IMR-90 (cell line): ENCODE measurements at regions not wholly inside any gene's neighbourhood (a gene's known extent, or its start where the extent isn't known, plus 50 kb on each side); places are given as distances from the start of the nearest gene placed in this dataset.

Experiments used
- ATAC-seq: fragments of 200-7000 bp; cut with Tn5 transposase; 2 replicates; pipeline ENCODE4 v1.9.1; 2020; ENCODE audit warnings: low read depth, mild to moderate bottlenecking, moderate library complexity
- BruUV-seq: library from RNA; stranded (reverse); fragments of 400-500 nt; replicated peaks from 2 replicates; lab custom pipeline; 2021; lab: Mats Ljungman, UMichigan
- CTCF ChIA-PET: fragments of 300-600 bp; formaldehyde crosslinking; extraction: SDS; loops from one replicate; lab custom pipeline; 2021; ENCODE audit warnings: antibody characterized with exemption; lab: Yijun Ruan, JAX
- POLR2A ChIA-PET: fragments of 300-600 bp; sonication (Branson Sonifier 250); formaldehyde crosslinking; loops from one replicate; lab custom pipeline; 2022; ENCODE audit warnings: antibody characterized with exemption; ENCODE audit not compliant: unreplicated experiment; lab: Charles Lee
- DNase-seq: peaks from one replicate; pipeline ENCODE4 v3.0.0; 2013
- H2AFZ ChIP-seq: replicated peaks from 2 replicates; pipeline ENCODE3; 2013; ENCODE audit warnings: low read length, mild to moderate bottlenecking; ENCODE audit not compliant: poor library complexity
- H2AK5ac ChIP-seq: 2 replicates; pipeline ENCODE4 v1.6.1; 2013; ENCODE audit warnings: low read depth, low read length, inconsistent platforms
- H2AK9ac ChIP-seq: replicated peaks from 2 replicates; pipeline ENCODE3; 2013; ENCODE audit warnings: mild to moderate bottlenecking, low read depth, low read length, moderate library complexity; ENCODE audit not compliant: poor library complexity
- H2BK120ac ChIP-seq: 2 replicates; pipeline ENCODE4 v1.6.1; 2013; ENCODE audit warnings: low read depth, low read length, inconsistent platforms
- H2BK15ac ChIP-seq: 3 replicates; pipeline ENCODE4 v1.6.1; 2013; ENCODE audit warnings: low read depth, low read length, inconsistent platforms
- H2BK20ac ChIP-seq: 2 replicates; pipeline ENCODE4 v1.6.1; 2013; ENCODE audit warnings: low read depth, mild to moderate bottlenecking, inconsistent platforms, low read length, moderate library complexity
- H2BK5ac ChIP-seq: 2 replicates; pipeline ENCODE4 v1.6.1; 2013; ENCODE audit warnings: mild to moderate bottlenecking, low read depth, low read length, inconsistent platforms; ENCODE audit not compliant: poor library complexity, severe bottlenecking
- H3K14ac ChIP-seq: replicated peaks from 2 replicates; pipeline ENCODE4 v1.6.1; 2013; ENCODE audit warnings: low read depth, low read length, inconsistent platforms
- H3K18ac ChIP-seq: 2 replicates; pipeline ENCODE4 v1.6.1; 2013; ENCODE audit warnings: low read depth, low read length, control low read depth
- H3K23ac ChIP-seq: 2 replicates; pipeline ENCODE4 v1.6.1; 2013; ENCODE audit warnings: low read depth, low read length, inconsistent platforms
- H3K27ac ChIP-seq: 2 replicates; pipeline ENCODE4 v1.5.1; 2013; ENCODE audit warnings: mild to moderate bottlenecking, control low read depth, low read length; ENCODE audit not compliant: insufficient read depth
- H3K27me3 ChIP-seq: 2 replicates; pipeline ENCODE4 v1.6.1; 2013; ENCODE audit warnings: low read length; ENCODE audit not compliant: control insufficient read depth, insufficient read depth
- H3K36me3 ChIP-seq: 2 replicates; pipeline ENCODE4 v1.6.1; 2013; ENCODE audit warnings: low read length, mixed read lengths; ENCODE audit not compliant: control insufficient read depth, insufficient read depth
- H3K4ac ChIP-seq: 2 replicates; pipeline ENCODE4 v1.6.1; 2013; ENCODE audit warnings: low read depth, low read length, inconsistent platforms
- H3K4me1 ChIP-seq: 2 replicates; pipeline ENCODE4 v1.6.1; 2013; ENCODE audit warnings: low read length, mixed read lengths; ENCODE audit not compliant: control insufficient read depth, insufficient read depth
- H3K4me2 ChIP-seq: 2 replicates; pipeline ENCODE4 v1.6.1; 2013; ENCODE audit warnings: low read depth, mild to moderate bottlenecking, control low read depth, low read length, moderate library complexity
- H3K4me3 ChIP-seq: 2 replicates; pipeline ENCODE4 v1.5.1; 2013; ENCODE audit warnings: low read depth, mild to moderate bottlenecking, control low read depth, low read length, moderate library complexity; ENCODE audit not compliant: insufficient read depth
- H3K56ac ChIP-seq: 2 replicates; pipeline ENCODE4 v1.6.1; 2013; ENCODE audit warnings: low read length, inconsistent platforms; ENCODE audit not compliant: insufficient read depth; ENCODE audit errors: extremely low read depth
- H3K79me1 ChIP-seq, 2 experiments: 2 replicates each; pipeline ENCODE4 v1.6.1; 2013; ENCODE audit warnings: low read length in 2 of 2, inconsistent platforms in 1 of 2, low read depth in 1 of 2
- H3K9ac ChIP-seq: 2 replicates; pipeline ENCODE4 v1.6.1; 2013; ENCODE audit warnings: low read depth, low read length, control low read depth
- H3K9me1 ChIP-seq: 2 replicates; pipeline ENCODE4 v1.6.1; 2013; ENCODE audit warnings: low read length, inconsistent platforms; ENCODE audit not compliant: insufficient read depth
- H3K9me3 ChIP-seq: 2 replicates; pipeline ENCODE4 v1.6.1; 2013; ENCODE audit warnings: low read length; ENCODE audit not compliant: control insufficient read depth, insufficient read depth
- H4K20me1 ChIP-seq: 2 replicates; pipeline ENCODE4 v1.6.1; 2013; ENCODE audit warnings: low read length, inconsistent platforms; ENCODE audit not compliant: insufficient read depth
- H4K5ac ChIP-seq: 2 replicates; pipeline ENCODE4 v1.6.1; 2013; ENCODE audit warnings: mild to moderate bottlenecking, low read depth, low read length, control low read depth
- H4K8ac ChIP-seq, 2 experiments: 2 replicates each; pipeline ENCODE4 v1.6.1; 2013; ENCODE audit warnings: low read depth in 2 of 2, low read length in 2 of 2, control low read depth in 1 of 2, inconsistent platforms in 1 of 2
- H4K91ac ChIP-seq: 2 replicates; pipeline ENCODE4 v1.6.1; 2013; ENCODE audit warnings: low read depth, low read length, inconsistent platforms; ENCODE audit not compliant: insufficient read depth
- BHLHE40 ChIP-seq: fragments of 150-350 bp; IDR thresholded peaks from 2 replicates; pipeline ENCODE4 v1.6.1; 2016; ENCODE audit warnings: mild to moderate bottlenecking, low read depth, low read length
- CHD1 ChIP-seq: IDR thresholded peaks from 2 replicates; pipeline ENCODE4 v1.6.1; 2012; ENCODE audit warnings: low read depth, low read length, improper control_type of control experiment
- CTCF ChIP-seq: conservative IDR thresholded peaks from 2 replicates; pipeline ENCODE4 v1.5.1; 2012; ENCODE audit warnings: mild to moderate bottlenecking, low read depth, low read length, improper control_type of control experiment
- ELK1 ChIP-seq: fragments of 150-350 bp; IDR thresholded peaks from 2 replicates; pipeline ENCODE4 v1.6.1; 2016; ENCODE audit warnings: low read depth, mild to moderate bottlenecking, low read length, moderate library complexity, borderline replicate concordance
- FOS ChIP-seq: fragments of 150-350 bp; IDR thresholded peaks from 2 replicates; pipeline ENCODE4 v1.6.1; 2016; ENCODE audit warnings: low read depth, low read length
- MAFK ChIP-seq: IDR thresholded peaks from 2 replicates; pipeline ENCODE4 v1.6.1; 2012; ENCODE audit warnings: low read depth, low read length, improper control_type of control experiment
- MAZ ChIP-seq: IDR thresholded peaks from 2 replicates; pipeline ENCODE4 v1.6.1; 2012; ENCODE audit warnings: low read depth, mild to moderate bottlenecking, low read length, improper control_type of control experiment, moderate library complexity, borderline replicate concordance
- MXI1 ChIP-seq: IDR thresholded peaks from 2 replicates; pipeline ENCODE4 v1.6.1; 2012; ENCODE audit warnings: low read depth, mild to moderate bottlenecking, low read length, moderate library complexity, borderline replicate concordance
- NFE2L2 ChIP-seq: fragments of 150-350 bp; IDR thresholded peaks from 2 replicates; pipeline ENCODE4 v1.6.1; 2016; ENCODE audit warnings: low read depth, mild to moderate bottlenecking, low read length
- POLR2A ChIP-seq: IDR thresholded peaks from 2 replicates; pipeline ENCODE4 v1.6.1; 2012; ENCODE audit warnings: mild to moderate bottlenecking, low read depth, low read length
- RCOR1 ChIP-seq: IDR thresholded peaks from 2 replicates; pipeline ENCODE4 v1.6.1; 2012; ENCODE audit warnings: mild to moderate bottlenecking, low read length, improper control_type of control experiment; ENCODE audit not compliant: insufficient replicate concordance
- RFX5 ChIP-seq: IDR thresholded peaks from 2 replicates; pipeline ENCODE4 v1.8.0; 2012; ENCODE audit warnings: low read depth, mild to moderate bottlenecking, low read length, moderate library complexity
- SMC3 ChIP-seq: fragments of 150-350 bp; IDR thresholded peaks from 2 replicates; pipeline ENCODE4 v1.6.1; 2016; ENCODE audit warnings: low read depth, mild to moderate bottlenecking, antibody characterized with exemption, low read length, moderate library complexity
- USF2 ChIP-seq: fragments of 150-350 bp; IDR thresholded peaks from 2 replicates; pipeline ENCODE4 v1.6.1; 2017; ENCODE audit warnings: mild to moderate bottlenecking, antibody characterized with exemption, low read length, low read depth
- WGBS, 2 experiments: methylation state at CpG; one replicate each; pipeline versions ENCODE4 v1.1.5 to v1.1.7; 2013; ENCODE audit warnings: missing lambda C conversion rate in 2 of 2; ENCODE audit not compliant: insufficient read length in 1 of 2; ENCODE audit errors: extremely low coverage in 2 of 2; 5-methylcytosine and 5-hydroxymethylcytosine counted together
- dilution Hi-C: fragments of 300-500 bp; cut with HindIII; formaldehyde crosslinking; loops from one replicate; pipeline ENCODE4 v1.14.3; 2018; ENCODE audit warnings: low sequenced_read_pairs; ENCODE audit not compliant: unreplicated experiment
- in situ Hi-C: fragments of 300-500 bp; cut with MboI; formaldehyde crosslinking; loops from 3 replicates; pipeline ENCODE4 v1.14.3; 2019; ENCODE audit warnings: low sequenced_read_pairs, inconsistent platforms, mixed read lengths
- intact Hi-C: fragments of 100-400 bp; cut with micrococcal nuclease; formaldehyde crosslinking; loops from 2 replicates; pipeline ENCODE4 v1.10.0; 2022

- Histone ChIP-seq H2BK15ac (no peak overlapping the region), H3K4me2 (no peak overlapping the region), H3K23ac (no peak overlapping the region), H3K56ac (no peak overlapping the region), H2BK20ac (no peak overlapping the region), H3K27me3 (peaks cover 6% of the 10 kb centered on the region), H3K4me3 (no peak overlapping the region), H3K36me3 (no peaks in the 10 kb centered on the region), H4K20me1 (no peaks in the 10 kb centered on the region), H3K4me1 (no peaks in the 10 kb centered on the region), H3K4ac (no peak overlapping the region), H4K5ac (no peak overlapping the region), H2BK120ac (no peak overlapping the region), H3K18ac (no peak overlapping the region), H3K9ac (no peak overlapping the region), H3K9me3 (no peaks in the 10 kb centered on the region), H4K8ac (no peak overlapping the region), H3K79me1 (no peaks in the 10 kb centered on the region), H3K9me1 (no peaks in the 10 kb centered on the region), H2BK5ac (no peak overlapping the region), H3K27ac (no peak overlapping the region), H2AK5ac (no peak overlapping the region), H4K91ac (no peak overlapping the region), H3K14ac (no peak overlapping the region), H2AK9ac (no peak overlapping the region), H2AFZ (no peak overlapping the region)
- BruUV-seq = no TSS peak
- ChIA-PET CTCF (no interaction called here), POLR2A (no interaction called here)
- DNase-seq = no peak
- intact Hi-C loops (no loop called here), in situ Hi-C loops (loop anchor here (10.0 kb wide), 1 partner anchor 712 kb away; no protein-coding TSS in a partner anchor), dilution Hi-C loops (no loop called here)
- TF ChIP-seq MAFK (no peak), MXI1 (no peak), RCOR1 (no peak), SMC3 (no peak), CHD1 (no peak), USF2 (no peak), MAZ (no peak), RFX5 (no peak), BHLHE40 (no peak), CTCF (no peak), NFE2L2 (no peak), POLR2A (no peak), FOS (no peak), ELK1 (no peak)
- no CpG with 5 or more reads among the region's 6 CpGs for WGBS, 2 experiments
- no peak for ATAC-seq
Observed at GRCh38 chr3:65246561-65246960, 558.8 kb upstream of the ADAMTS9 start.
